ENCODE measurements at regions not wholly inside any gene's neighbourhood (a gene's known extent, or its start where the extent isn't known, plus 50 kb on each side); places are given as distances from the start of the nearest gene placed in this dataset.
"Not testable (repeated sequence)": the region's sequence is repeated elsewhere in the genome, so short reads cannot be mapped to it uniquely, and the experiment has no call there.

- not testable (repeated sequence) for DNase-seq (ENCODE audit: low spot score)
These were observed 58.5 kb upstream of the PTGFRN start for GRCh38 chr1:116851189-116851588.

DNA sequence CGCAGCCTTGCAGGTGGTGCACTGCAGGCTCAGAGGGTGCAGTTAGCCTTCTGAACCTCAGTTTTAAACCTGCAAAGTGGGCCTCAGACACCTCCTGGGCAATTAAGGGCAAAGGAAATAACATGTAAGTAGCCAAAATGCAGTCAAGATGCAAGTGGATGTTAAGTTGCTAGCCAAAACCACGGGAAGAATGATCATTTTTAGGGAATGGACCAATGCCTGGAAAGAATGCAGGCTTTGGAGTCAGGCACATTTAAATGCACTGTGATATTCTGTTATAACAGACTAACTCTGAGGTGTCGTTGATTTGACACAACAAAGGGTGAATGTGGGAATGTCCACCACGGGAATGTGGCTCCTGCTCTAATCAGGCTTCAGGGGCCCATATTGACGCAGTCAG, 57.9 kb upstream of the PTGFRN start:
- DNase-seq (ENCODE audit: low spot score): no peak

DNA sequence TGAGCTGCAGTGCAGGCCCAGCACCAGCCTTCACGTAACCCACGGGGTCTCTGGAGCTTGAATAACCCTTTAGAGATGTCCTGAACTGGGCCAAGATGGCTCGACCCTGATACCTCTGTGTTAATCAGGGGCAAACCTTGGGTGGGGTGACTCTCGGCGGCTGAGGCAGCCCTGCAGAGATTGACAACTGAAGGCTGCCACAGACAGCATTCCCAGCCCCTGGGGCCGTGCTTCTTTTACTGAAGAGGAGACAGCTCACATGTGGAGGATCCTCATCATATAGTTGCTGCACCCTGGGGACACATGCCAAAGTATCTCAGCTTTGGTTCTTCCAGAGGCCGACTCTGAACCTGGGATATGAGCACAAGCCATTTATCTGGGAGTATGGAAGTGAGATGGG, 57.3 kb upstream of the PTGFRN start:
- DNase-seq (ENCODE audit: low spot score): no peak

DNA sequence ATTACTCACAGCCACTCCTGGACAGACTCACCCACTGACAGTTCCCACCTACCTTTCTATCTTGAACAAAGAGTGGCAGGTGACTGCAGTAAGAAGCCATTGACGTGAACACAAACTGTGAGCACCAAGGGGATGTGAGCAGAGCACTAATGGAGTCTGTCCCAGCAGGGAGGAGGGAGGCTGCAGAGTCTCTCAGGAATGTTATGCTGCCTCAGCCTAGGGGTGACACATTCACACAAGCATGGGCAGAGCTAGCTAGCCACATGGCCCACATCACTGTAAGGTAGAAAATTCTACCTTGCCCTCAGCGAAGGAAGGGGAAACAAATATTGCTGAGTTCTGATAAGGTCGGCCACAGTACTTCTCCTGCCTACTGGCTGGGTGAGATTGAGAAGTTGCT, 56.8 kb upstream of the PTGFRN start:
- no peak for DNase-seq (ENCODE audit: low spot score)

DNA sequence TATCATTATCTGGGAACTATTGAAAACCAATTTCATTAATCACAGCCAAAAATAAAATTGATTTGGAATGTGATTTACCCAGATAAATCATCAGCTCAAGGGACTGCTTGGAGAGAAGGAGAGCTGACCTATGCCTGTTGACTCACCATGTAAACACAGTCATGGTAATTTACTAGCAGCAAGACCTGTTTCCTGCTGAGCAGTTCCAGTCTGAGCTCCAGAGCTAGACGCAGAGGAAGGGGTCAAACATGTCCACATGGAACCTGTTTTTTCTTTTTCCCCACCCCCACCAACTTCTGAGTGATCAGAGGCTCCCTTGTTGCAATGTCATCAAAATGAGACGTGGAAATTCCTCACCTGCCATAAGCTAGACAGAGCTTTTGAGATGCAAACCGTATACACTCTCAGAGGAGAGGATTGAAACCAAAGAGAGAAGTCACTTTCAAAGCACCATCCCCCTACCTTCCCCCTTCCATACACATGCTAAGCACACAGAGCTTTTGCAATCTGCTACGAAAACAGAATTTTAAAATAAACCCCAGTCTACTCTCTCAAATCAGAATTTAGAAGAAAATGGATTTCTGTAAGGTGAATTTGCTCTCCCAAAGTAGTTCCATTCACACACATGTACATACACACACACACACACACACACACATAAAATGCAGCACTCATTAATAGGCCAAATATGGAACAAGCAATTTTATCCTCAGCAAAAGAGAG, 55.9 kb upstream of the PTGFRN start:
- DNase-seq (ENCODE audit: low spot score): peak; percentile 73

- no peak for DNase-seq (ENCODE audit: low spot score)
These were observed 55.4 kb upstream of the PTGFRN start for GRCh38 chr1:116854403-116854690.

GRCh38 chr1:116854716-116855115, 55.0 kb upstream of the PTGFRN start:
- DNase-seq (ENCODE audit: low spot score): no peak

DNA sequence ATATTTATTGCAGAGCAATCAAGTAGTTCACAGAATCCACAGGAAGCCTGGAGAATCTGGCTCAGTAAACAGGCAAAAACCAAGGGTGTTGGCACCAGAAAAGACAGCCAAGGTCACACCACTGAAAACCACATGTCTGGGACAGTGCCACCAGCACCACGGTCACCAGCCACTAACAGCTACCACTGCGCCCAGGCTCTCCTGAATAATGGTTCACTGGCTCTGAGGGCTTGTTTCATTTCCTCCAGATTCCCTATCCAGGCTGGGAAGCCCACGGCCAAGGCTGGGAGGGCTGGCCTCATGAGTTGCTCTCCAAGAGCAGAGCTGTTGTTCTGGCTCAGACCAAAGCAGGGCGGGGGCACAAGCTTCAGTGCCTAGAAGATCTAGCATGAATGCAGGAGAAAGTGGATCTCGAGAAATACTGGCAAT, 54.5 kb upstream of the PTGFRN start:
- peak; percentile 40 for DNase-seq (ENCODE audit: low spot score)

GRCh38 chr1:116855773-116856201, 53.9 kb upstream of the PTGFRN start:
- DNase-seq (ENCODE audit: low spot score): no peak

DNA sequence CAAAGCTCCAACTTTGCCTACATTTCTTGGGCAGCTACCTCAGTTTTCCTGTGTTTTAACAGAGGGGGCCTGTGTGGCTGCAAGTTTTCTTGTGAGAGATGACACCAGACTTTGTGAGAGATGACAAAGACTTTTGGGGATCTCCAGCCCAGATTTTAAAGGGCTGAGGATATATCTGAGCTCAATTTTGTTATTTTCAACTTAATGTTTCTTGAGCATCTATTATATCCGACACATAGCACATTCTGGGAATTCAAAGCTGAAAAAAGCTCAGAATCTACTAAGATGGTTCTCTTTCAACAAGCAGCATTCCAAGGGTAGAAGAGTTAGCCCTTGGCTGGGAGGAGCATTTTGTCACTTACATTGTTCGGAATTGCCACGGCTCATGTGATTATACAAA, 53.4 kb upstream of the PTGFRN start:
- DNase-seq (ENCODE audit: low spot score): no peak

- no peak for DNase-seq (ENCODE audit: low spot score)
These were observed 52.6 kb upstream of the PTGFRN start for GRCh38 chr1:116857092-116857491.

All from mucosa of gallbladder (tissue), 1 donor.